ENCODE measurements at regions not wholly inside any gene's neighbourhood (a gene's known extent, or its start where the extent isn't known, plus 50 kb on each side); places are given as distances from the start of the nearest gene placed in this dataset.
A peak's percentile ranks its signal among the peaks of the same experiment; 100 is the strongest.

- no peak overlapping the region for H2AFZ ChIP-seq (ENCODE audit: low read length)
- no TSS peak for BruUV-seq (replicated peaks)
- no peaks in the 10 kb centered on the region for H3K9me3 ChIP-seq (ENCODE audit: low read length)
- no peak overlapping the region for H3K27ac ChIP-seq (ENCODE audit: low read depth, low read length, poor library complexity, severe bottlenecking)
- no peak overlapping the region for H3K4me2 ChIP-seq (ENCODE audit: low read length)
- peaks cover 33% of the 10 kb centered on the region for H3K4me1 ChIP-seq (ENCODE audit: insufficient read depth, low read length, poor library complexity, severe bottlenecking)
- no peaks in the 10 kb centered on the region for H4K20me1 ChIP-seq (ENCODE audit: insufficient read depth, low read length)
- H3K4me3 ChIP-seq (ENCODE audit: low read depth, low read length, poor library complexity, severe bottlenecking) = no peak overlapping the region
- TF ChIP-seq EZH2phosphoT487 (IDR thresholded peaks at IDR 0.05; ENCODE audit: borderline replicate concordance, low read depth, low read length) (no peak), CTCF (conservative IDR thresholded peaks at IDR 0.05; ENCODE audit: low read length) (no peak)
- H3K36me3 ChIP-seq (ENCODE audit: insufficient read depth, low read length) = no peaks in the 10 kb centered on the region
- POLR2A ChIA-PET = interaction anchor here (0.6 to 1.0 kb wide), 2 partner anchors 17 to 18 kb away, joined by 3 to 7 read pairs; no protein-coding TSS in a partner anchor
- H3K9me2 ChIP-seq (ENCODE audit: insufficient read depth, low read length) = no peaks in the 10 kb centered on the region
- H3K79me2 ChIP-seq (ENCODE audit: insufficient read depth, low read depth, low read length) = no peaks in the 10 kb centered on the region
- DNase-seq (ENCODE audit: low spot score) = no peak
- intact Hi-C loops (cut with micrococcal nuclease; ENCODE audit: unreplicated experiment) = no loop called here
- CTCF ChIA-PET (ENCODE audit: unreplicated experiment) = no interaction called here
These were observed 86.1 kb upstream of the BCL6 start for GRCh38 chr3:187831125-187832051.

- Histone ChIP-seq H3K4me1 (ENCODE audit: insufficient read depth, low read length, poor library complexity, severe bottlenecking) (peaks cover 33% of the 10 kb centered on the region), H3K4me2 (ENCODE audit: low read length) (no peak overlapping the region), H3K9me3 (ENCODE audit: low read length) (no peaks in the 10 kb centered on the region), H3K36me3 (ENCODE audit: insufficient read depth, low read length) (no peaks in the 10 kb centered on the region), H3K79me2 (ENCODE audit: insufficient read depth, low read depth, low read length) (no peaks in the 10 kb centered on the region), H3K27ac (ENCODE audit: low read depth, low read length, poor library complexity, severe bottlenecking) (no peak overlapping the region), H4K20me1 (ENCODE audit: insufficient read depth, low read length) (no peaks in the 10 kb centered on the region), H3K4me3 (ENCODE audit: low read depth, low read length, poor library complexity, severe bottlenecking) (no peak overlapping the region), H2AFZ (ENCODE audit: low read length) (no peak overlapping the region), H3K9me2 (ENCODE audit: insufficient read depth, low read length) (no peaks in the 10 kb centered on the region)
- BruUV-seq (replicated peaks) = no TSS peak
- no peak for DNase-seq (ENCODE audit: low spot score)
- intact Hi-C loops (cut with micrococcal nuclease; ENCODE audit: unreplicated experiment) = no loop called here
- TF ChIP-seq EZH2phosphoT487 (IDR thresholded peaks at IDR 0.05; ENCODE audit: borderline replicate concordance, low read depth, low read length) = no peak
- TF ChIP-seq CTCF (conservative IDR thresholded peaks at IDR 0.05; ENCODE audit: low read length) = peak; percentile 71
- ChIA-PET CTCF (ENCODE audit: unreplicated experiment) (no interaction called here), POLR2A (no interaction called here)
These were observed 86.9 kb upstream of the BCL6 start for GRCh38 chr3:187832202-187832601.

GRCh38 chr3:187833375-187833774, 88.1 kb upstream of the BCL6 start:
- Histone ChIP-seq H3K27ac (ENCODE audit: low read depth, low read length, poor library complexity, severe bottlenecking) (no peak overlapping the region), H3K9me2 (ENCODE audit: insufficient read depth, low read length) (no peaks in the 10 kb centered on the region), H4K20me1 (ENCODE audit: insufficient read depth, low read length) (no peaks in the 10 kb centered on the region), H3K36me3 (ENCODE audit: insufficient read depth, low read length) (no peaks in the 10 kb centered on the region), H3K4me2 (ENCODE audit: low read length) (no peak overlapping the region), H3K4me3 (ENCODE audit: low read depth, low read length, poor library complexity, severe bottlenecking) (no peak overlapping the region), H3K9me3 (ENCODE audit: low read length) (no peaks in the 10 kb centered on the region), H3K79me2 (ENCODE audit: insufficient read depth, low read depth, low read length) (no peaks in the 10 kb centered on the region), H3K4me1 (ENCODE audit: insufficient read depth, low read length, poor library complexity, severe bottlenecking) (peaks cover 26% of the 10 kb centered on the region), H2AFZ (ENCODE audit: low read length) (no peak overlapping the region)
- no TSS peak for BruUV-seq (replicated peaks)
- TF ChIP-seq CTCF (conservative IDR thresholded peaks at IDR 0.05; ENCODE audit: low read length) (no peak), EZH2phosphoT487 (IDR thresholded peaks at IDR 0.05; ENCODE audit: borderline replicate concordance, low read depth, low read length) (no peak)
- CTCF ChIA-PET (ENCODE audit: unreplicated experiment) = no interaction called here
- POLR2A ChIA-PET = no interaction called here
- intact Hi-C loops (cut with micrococcal nuclease; ENCODE audit: unreplicated experiment) = no loop called here
- no peak for DNase-seq (ENCODE audit: low spot score)
